ENCODE measurements at regions not wholly inside any gene's neighbourhood (a gene's known extent, or its start where the extent isn't known, plus 50 kb on each side); places are given as distances from the start of the nearest gene placed in this dataset.

DNA sequence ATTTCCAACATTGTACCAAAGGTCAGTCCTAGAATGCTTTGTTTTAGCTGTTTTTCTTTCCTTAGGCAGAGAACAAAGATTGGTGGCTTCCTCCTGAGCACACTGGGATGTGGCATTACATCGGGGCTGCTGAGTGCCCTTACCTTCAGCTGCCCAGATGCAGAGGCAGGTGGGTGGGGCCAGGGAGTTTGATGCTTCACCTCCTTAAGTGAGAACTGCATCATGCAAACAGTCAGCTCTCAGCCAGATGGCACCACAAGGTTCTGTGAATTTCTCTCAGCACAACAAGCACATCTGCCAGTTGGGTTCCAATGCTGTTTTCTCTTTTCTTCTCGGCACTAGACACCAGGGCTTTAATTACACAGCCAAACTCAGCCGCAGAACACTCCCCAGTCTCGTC is 87.4 kb upstream of the UBL3 start:
- in situ Hi-C loops (cut with HindIII; ENCODE audit: low pct_unique_long_range_greater_than_20kb, low sequenced_read_pairs) = no loop called here
- Histone ChIP-seq H3K27ac (ENCODE audit: low read length) (no peak overlapping the region), H3K36me3 (ENCODE audit: control insufficient read depth, insufficient read depth, low read length) (no peaks in the 10 kb centered on the region), H3K4me3 (ENCODE audit: low read depth in 2 of 2, low read length in 2 of 2) (no peak overlapping the region), H3K4me1 (ENCODE audit: control insufficient read depth, insufficient read depth, low read length) (no peaks in the 10 kb centered on the region), H3K9me3 (ENCODE audit: control insufficient read depth, insufficient read depth, low read depth, low read length) (no peaks in the 10 kb centered on the region), H3K27me3 (ENCODE audit: control insufficient read depth, insufficient read depth, low read length) (no peaks in the 10 kb centered on the region)
- intact Hi-C loops (cut with micrococcal nuclease; ENCODE audit: unreplicated experiment) = no loop called here
- ChIA-PET POLR2A (no interaction called here), CTCF (no interaction called here)
- no peak for DNase-seq (ENCODE audit: low read depth, low spot score)
- TF ChIP-seq, protein P1, sequence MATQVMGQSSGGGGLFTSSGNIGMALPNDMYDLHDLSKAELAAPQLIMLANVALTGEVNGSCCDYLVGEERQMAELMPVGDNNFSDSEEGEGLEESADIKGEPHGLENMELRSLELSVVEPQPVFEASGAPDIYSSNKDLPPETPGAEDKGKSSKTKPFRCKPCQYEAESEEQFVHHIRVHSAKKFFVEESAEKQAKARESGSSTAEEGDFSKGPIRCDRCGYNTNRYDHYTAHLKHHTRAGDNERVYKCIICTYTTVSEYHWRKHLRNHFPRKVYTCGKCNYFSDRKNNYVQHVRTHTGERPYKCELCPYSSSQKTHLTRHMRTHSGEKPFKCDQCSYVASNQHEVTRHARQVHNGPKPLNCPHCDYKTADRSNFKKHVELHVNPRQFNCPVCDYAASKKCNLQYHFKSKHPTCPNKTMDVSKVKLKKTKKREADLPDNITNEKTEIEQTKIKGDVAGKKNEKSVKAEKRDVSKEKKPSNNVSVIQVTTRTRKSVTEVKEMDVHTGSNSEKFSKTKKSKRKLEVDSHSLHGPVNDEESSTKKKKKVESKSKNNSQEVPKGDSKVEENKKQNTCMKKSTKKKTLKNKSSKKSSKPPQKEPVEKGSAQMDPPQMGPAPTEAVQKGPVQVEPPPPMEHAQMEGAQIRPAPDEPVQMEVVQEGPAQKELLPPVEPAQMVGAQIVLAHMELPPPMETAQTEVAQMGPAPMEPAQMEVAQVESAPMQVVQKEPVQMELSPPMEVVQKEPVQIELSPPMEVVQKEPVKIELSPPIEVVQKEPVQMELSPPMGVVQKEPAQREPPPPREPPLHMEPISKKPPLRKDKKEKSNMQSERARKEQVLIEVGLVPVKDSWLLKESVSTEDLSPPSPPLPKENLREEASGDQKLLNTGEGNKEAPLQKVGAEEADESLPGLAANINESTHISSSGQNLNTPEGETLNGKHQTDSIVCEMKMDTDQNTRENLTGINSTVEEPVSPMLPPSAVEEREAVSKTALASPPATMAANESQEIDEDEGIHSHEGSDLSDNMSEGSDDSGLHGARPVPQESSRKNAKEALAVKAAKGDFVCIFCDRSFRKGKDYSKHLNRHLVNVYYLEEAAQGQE (IDR thresholded peaks at IDR 0.05; ENCODE audit: insufficient read depth in 1 of 2, low read depth in 2 of 2, low read length in 1 of 2) = no peak
- TF ChIP-seq TCF7L2 (IDR thresholded peaks at IDR 0.05; ENCODE audit: low read depth, low read length) (no peak), SIN3A (IDR thresholded peaks at IDR 0.05; ENCODE audit: borderline replicate concordance, insufficient read depth, low read depth, low read length) (no peak), POLR2AphosphoS5 (IDR thresholded peaks at IDR 0.05; ENCODE audit: low read depth, low read length) (no peak)
- TF ChIP-seq, protein P2, sequence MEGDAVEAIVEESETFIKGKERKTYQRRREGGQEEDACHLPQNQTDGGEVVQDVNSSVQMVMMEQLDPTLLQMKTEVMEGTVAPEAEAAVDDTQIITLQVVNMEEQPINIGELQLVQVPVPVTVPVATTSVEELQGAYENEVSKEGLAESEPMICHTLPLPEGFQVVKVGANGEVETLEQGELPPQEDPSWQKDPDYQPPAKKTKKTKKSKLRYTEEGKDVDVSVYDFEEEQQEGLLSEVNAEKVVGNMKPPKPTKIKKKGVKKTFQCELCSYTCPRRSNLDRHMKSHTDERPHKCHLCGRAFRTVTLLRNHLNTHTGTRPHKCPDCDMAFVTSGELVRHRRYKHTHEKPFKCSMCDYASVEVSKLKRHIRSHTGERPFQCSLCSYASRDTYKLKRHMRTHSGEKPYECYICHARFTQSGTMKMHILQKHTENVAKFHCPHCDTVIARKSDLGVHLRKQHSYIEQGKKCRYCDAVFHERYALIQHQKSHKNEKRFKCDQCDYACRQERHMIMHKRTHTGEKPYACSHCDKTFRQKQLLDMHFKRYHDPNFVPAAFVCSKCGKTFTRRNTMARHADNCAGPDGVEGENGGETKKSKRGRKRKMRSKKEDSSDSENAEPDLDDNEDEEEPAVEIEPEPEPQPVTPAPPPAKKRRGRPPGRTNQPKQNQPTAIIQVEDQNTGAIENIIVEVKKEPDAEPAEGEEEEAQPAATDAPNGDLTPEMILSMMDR (IDR thresholded peaks at IDR 0.05) = no peak
- no peak for ATAC-seq
- BruUV-seq (replicated peaks) = no TSS peak

DNA sequence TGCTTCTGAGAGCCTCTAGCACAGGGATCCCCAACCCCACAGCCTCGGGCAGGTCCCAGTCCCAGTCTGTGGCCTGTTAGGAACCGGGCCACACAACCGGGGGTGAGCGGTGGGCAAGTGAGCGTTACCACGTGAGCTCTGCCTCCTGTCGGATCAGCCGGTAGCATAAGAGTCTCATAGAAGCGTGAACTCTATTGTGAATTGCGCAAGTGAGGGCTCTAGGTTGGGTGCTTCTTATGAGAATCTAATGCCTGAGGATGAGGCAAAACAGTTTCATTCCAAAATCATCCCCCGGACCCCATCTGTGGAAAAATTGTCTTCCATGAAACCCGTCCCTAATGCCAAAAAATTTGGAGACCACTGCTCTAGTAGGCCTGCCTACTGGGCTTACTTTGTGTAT is 87.0 kb upstream of the UBL3 start:
- in situ Hi-C loops (cut with HindIII; ENCODE audit: low pct_unique_long_range_greater_than_20kb, low sequenced_read_pairs) (no loop called here), intact Hi-C loops (cut with micrococcal nuclease; ENCODE audit: unreplicated experiment) (no loop called here)
- DNase-seq (ENCODE audit: low read depth, low spot score) (no peak), ATAC-seq (no peak)
- no peak overlapping the region for H3K4me3 ChIP-seq (ENCODE audit: low read depth in 2 of 2, low read length in 2 of 2)
- ChIA-PET POLR2A (no interaction called here), CTCF (no interaction called here)
- H3K27me3 ChIP-seq (ENCODE audit: control insufficient read depth, insufficient read depth, low read length) = no peaks in the 10 kb centered on the region
- BruUV-seq (replicated peaks) = no TSS peak
- TF ChIP-seq, protein P2 (IDR thresholded peaks at IDR 0.05) = no peak
- TF ChIP-seq, protein P1 (IDR thresholded peaks at IDR 0.05; ENCODE audit: insufficient read depth in 1 of 2, low read depth in 2 of 2, low read length in 1 of 2) = no peak
- TF ChIP-seq POLR2AphosphoS5 (IDR thresholded peaks at IDR 0.05; ENCODE audit: low read depth, low read length) (no peak), TCF7L2 (IDR thresholded peaks at IDR 0.05; ENCODE audit: low read depth, low read length) (no peak), SIN3A (IDR thresholded peaks at IDR 0.05; ENCODE audit: borderline replicate concordance, insufficient read depth, low read depth, low read length) (no peak)
- H3K36me3 ChIP-seq (ENCODE audit: control insufficient read depth, insufficient read depth, low read length) = no peaks in the 10 kb centered on the region
- no peaks in the 10 kb centered on the region for H3K9me3 ChIP-seq (ENCODE audit: control insufficient read depth, insufficient read depth, low read depth, low read length)
- H3K27ac ChIP-seq (ENCODE audit: low read length) = no peak overlapping the region
- H3K4me1 ChIP-seq (ENCODE audit: control insufficient read depth, insufficient read depth, low read length) = no peaks in the 10 kb centered on the region
